ENCODE measurements at regions not wholly inside any gene's neighbourhood (a gene's known extent, or its start where the extent isn't known, plus 50 kb on each side); places are given as distances from the start of the nearest gene placed in this dataset.

GRCh38 chr6:48915591-48915990 lies 547.5 kb downstream of the MMUT start:
- DNase-seq (ENCODE audit: low read depth) = no peak

DNA sequence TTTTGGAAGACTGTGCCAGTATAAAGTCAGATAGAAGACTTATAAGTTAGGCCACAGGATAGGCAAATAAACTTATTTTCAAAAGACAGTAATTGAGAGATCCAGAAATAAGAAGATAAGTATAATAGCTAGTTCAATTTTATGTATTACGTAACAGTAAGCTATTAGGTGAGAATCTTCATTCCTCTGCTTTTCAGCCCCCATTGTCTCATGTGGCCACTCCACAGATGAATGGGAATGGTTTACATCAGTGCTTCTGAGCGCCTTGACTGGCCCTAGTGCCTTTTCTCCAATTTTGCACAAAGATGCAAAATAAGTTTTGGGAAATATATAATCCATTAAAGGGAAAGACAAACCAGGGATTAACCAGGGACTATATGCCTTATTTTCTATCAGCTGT lies 550.5 kb downstream of the MMUT start:
- no peak for DNase-seq (ENCODE audit: low read depth)

DNA sequence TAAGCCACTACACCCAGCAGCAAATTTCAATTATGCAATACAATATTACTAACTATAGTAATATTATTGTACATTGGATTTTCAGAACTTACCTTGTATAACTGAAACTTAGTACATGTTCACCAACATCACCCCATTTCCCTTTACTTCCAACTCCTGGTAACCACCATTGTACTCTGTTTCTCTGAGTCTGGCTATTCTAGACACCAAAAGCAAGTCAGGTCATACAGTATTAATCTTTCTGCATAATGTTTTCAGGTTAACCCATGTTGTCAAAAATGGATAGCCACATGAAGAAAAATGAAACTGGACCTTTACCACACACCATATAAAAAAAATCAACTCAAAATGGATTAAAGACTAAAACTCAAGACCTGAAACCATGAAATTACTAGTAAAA lies 558.2 kb downstream of the MMUT start:
- no peak for DNase-seq (ENCODE audit: low read depth)

- no peak for DNase-seq (ENCODE audit: low read depth)
These were observed 568.6 kb downstream of the MMUT start for GRCh38 chr6:48894469-48894868.

DNA sequence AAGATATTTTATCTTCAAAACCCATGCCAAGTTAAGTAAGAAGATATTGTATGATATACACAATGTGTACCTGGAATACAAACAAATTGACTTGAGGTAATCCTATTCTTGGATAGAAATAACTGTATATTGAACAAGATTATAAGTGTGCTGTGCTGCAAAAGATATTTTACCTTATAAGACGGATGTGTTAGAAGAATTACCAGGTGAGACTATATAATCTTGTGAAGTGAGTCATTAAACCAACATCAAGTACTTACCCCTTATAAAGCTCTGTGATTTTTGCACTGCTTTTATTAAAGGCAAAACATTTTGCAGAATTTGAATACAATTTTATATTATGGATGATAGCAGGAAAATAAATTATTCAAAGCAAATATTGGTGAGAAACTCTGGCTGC lies 570.0 kb downstream of the MMUT start:
- DNase-seq (ENCODE audit: low read depth) = no peak

GRCh38 chr6:48891308-48891707 lies 571.7 kb downstream of the MMUT start:
- no peak for DNase-seq (ENCODE audit: low read depth)

GRCh38 chr6:48889429-48889828 lies 573.6 kb downstream of the MMUT start:
- DNase-seq (ENCODE audit: low read depth) = no peak

- DNase-seq (ENCODE audit: low read depth) = no peak
These were observed 579.9 kb downstream of the MMUT start for GRCh38 chr6:48883116-48883515.

- DNase-seq (ENCODE audit: low read depth) = peak; percentile 7
These were observed 581.5 kb downstream of the MMUT start for GRCh38 chr6:48881551-48881950.

DNA sequence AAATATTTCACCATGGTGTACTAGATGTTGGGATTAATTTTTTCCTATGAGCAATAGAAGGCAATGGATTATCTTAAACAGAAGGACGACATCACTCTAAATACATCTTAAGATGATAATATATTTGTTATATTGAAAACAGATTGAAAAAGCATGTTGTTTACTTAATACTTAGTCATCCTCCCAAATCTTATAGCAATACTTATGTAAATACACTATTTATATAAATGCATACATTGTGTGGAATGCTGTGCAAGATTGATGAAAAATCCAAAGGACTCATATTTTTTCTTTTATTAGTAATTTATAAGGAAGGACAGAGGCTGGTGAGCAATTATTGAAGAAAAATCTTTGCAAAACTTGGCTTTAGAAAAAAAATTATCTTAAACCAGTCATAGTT lies 593.5 kb downstream of the MMUT start:
- DNase-seq (ENCODE audit: low read depth) = no peak

DNA sequence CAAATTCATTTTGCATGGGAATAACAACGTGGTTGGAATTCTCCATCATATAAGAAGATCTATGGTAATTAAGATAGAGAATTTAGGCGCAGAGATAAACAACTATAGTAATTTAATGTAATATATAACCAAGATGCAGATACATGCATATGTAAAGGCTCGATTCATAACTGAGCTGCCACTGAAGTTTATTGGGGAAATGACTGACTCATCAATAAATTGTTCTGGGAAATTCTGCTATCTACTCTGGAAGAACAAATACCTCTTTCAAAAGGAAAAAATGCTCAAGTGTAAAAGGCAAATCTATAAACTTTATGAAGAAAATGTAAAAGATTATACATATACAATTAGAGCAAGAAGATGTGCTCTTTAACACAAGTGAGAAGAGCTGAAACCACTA lies 596.4 kb downstream of the MMUT start:
- DNase-seq (ENCODE audit: low read depth) = no peak

GRCh38 chr6:48860175-48860574 lies 602.9 kb downstream of the MMUT start:
- no peak for DNase-seq (ENCODE audit: low read depth)

GRCh38 chr6:48859562-48860123 lies 603.4 kb downstream of the MMUT start:
- DNase-seq (ENCODE audit: low read depth) = no peak

DNA sequence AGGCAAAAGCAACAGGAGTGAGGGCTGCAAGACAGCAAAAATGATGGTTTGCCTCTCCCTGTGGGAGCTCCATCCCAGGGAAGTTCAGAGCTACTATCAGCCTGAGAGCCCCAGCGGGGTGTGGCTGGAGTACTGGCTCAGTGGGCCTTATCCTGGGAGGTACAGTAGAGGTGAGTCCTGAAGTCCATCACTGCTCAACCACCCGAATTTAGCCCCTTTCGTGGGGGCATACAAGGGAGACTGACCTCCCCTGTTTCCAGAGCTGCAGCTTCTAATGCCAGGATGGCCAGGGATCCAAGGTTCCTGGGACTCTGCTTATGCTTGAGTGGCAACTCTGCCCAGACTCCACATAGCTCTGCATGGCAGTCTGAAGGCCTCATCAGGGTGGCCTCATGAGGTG lies 617.8 kb downstream of the MMUT start:
- no peak for DNase-seq (ENCODE audit: low read depth)

GRCh38 chr6:48844696-48845095 lies 618.4 kb downstream of the MMUT start:
- no peak for DNase-seq (ENCODE audit: low read depth)

- DNase-seq (ENCODE audit: low read depth) = peak; percentile 12
These were observed 622.2 kb downstream of the MMUT start for GRCh38 chr6:48840896-48841295.

DNA sequence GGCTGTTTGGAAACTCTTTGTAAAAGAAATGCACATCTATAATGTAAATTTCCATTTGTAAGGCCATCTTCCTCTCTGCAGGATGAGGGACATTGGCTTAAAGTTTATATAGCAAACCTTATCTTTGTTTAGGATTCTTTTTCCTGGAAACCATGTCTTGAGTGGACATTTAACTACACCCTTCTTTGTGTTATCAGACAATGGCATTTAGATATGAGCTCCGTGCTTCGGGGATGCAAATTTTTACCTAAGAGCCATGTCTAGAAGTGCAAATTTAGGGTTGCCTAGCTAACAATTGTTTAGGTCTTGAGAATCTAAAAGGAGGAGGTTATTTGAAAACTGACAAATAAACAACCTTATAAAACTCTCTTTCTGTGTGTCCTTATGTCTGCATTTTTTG lies 623.8 kb downstream of the MMUT start:
- no peak for DNase-seq (ENCODE audit: low read depth)

DNA sequence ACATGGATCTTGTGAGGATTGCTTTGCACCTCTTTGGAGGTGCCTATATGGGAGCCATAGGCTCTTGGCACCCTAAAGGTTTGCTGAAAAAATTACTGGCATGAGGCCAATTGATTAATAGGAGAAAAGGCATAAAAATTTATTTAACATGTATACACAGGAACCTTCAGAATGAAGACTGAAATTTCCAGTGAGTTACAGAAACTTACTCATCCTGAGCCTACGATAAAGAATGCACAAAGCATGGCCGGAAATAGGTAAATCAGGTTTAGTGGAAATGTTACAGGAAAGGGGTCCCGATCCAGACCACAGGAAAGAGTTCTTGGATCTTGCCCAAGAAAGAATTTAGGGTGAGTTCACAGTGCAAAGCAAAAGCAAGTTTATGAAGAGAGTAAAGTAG lies 625.3 kb downstream of the MMUT start:
- no peak for DNase-seq (ENCODE audit: low read depth)

DNA sequence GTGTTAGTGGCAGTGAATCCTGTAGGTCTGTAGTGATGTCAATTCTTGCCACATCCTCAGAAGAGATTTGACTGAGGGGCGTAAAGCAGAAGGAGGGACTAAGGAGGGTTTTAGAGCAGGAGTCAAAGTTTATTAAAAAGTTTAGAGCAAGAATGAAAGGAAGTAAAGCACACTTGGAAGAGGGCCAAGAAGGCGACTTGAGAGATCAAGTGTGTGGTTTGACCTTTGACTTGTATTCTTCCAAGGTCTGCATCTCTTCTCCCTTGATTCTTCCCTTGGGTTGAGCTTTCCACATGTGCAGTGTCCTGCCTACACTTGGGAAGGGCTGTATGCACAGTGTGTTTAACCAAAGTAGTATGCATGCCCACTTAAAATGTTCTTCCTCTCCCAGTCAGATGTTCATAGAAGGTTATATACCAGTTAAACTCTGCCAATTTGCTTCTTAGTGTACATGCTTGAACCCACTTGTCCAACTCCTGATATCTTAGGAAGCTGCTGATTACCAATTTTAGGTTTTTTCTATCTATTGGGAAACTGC lies 627.6 kb downstream of the MMUT start:
- peak; percentile 71 for DNase-seq (ENCODE audit: low read depth)

DNA sequence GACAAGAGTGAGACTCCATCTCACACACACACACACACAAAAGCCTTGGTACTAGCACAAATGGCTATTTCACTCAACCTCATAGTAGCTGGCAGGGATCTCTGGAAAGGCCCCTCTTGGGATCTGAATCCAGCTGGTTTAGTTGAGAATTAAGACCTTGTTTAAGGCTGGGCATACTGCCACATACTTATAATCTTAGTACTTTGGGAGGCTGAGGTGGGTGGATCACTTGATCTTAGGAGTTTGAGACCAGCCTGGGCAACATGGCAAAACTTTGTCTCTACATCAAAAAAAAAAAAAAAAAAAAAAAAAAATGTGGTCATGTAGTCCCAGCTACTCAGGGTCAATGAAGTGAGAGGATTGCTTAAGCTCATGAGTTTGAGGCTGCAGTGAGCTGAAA lies 628.3 kb downstream of the MMUT start:
- DNase-seq (ENCODE audit: low read depth) = peak; percentile 69

GRCh38 chr6:48833916-48834315 lies 629.1 kb downstream of the MMUT start:
- DNase-seq (ENCODE audit: low read depth) = no peak

GRCh38 chr6:48826901-48827701 lies 636.0 kb downstream of the MMUT start:
- DNase-seq (ENCODE audit: low read depth) = peak; percentile 100

DNA sequence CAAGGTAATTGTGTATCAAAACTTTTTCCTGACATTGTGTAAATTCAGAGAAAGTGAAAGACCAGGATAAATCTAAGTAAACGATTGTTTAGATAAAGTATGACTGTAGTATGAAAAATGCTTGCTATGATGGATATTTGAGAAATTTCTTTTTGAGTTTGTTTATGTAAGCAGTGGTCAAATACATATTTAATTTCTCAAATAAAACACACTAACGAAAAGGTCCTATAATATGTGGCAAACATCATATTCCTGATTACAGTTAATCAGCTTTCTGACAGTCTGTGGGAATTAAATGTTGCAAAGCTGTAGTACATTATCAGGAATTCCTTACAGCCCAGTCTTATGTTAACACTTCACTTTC lies 636.9 kb downstream of the MMUT start:
- peak; percentile 25 for DNase-seq (ENCODE audit: low read depth)

Data from M059J (cell line).